ENCODE measurements at regions not wholly inside any gene's neighbourhood (a gene's known extent, or its start where the extent isn't known, plus 50 kb on each side); places are given as distances from the start of the nearest gene placed in this dataset.

GRCh38 chr12:93299262-93299846 is 78.4 kb upstream of the NUDT4 start:
- DNase-seq (ENCODE audit: low read depth), result no peak

- DNase-seq (ENCODE audit: low read depth), result no peak
Observed at GRCh38 chr12:93300611-93301021, 77.1 kb upstream of the NUDT4 start.

GRCh38 chr12:93302331-93303229 is 75.1 kb upstream of the NUDT4 start:
- no peak for DNase-seq (ENCODE audit: low read depth)

DNA sequence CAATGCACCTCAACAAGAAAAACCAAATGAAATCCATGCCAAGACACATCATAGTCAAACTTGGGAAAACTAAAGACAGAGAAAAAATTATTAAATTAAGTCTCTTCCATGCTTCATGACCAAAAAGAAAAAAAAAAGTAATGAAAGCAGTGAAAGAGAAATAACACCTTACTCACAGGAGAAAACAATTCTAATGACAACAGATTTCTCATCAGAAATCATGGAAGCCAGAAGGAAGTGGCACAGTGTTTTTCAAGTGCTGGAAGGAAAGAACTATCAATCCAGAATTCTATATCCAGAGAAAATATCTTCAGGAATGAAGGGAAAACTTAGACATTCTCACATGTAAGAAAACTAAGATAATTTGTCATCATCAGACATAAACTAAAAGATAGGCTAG is 71.1 kb upstream of the NUDT4 start:
- no peak for DNase-seq (ENCODE audit: low read depth)

GRCh38 chr12:93308281-93308680 is 69.4 kb upstream of the NUDT4 start:
- no peak for DNase-seq (ENCODE audit: low read depth)

DNA sequence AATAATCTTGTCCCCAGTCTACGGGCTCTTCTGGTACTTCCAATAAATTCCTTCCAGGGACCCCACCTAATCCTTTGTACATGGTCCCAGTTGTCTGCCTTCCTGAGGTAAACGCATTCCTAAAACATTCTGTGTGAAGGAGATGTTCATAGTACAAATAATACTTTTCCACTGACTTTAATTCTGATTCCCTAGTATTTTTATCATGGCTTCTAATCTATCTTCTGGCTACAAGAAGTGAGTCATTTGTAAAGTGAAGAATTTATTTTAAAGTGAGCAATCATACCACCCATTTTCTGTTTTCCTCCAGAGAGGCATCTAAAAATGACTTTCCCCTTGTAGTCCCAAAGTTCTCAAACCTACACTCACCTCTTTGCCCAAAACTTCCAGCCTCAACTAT is 65.9 kb upstream of the NUDT4 start:
- no peak for DNase-seq (ENCODE audit: low read depth)

DNA sequence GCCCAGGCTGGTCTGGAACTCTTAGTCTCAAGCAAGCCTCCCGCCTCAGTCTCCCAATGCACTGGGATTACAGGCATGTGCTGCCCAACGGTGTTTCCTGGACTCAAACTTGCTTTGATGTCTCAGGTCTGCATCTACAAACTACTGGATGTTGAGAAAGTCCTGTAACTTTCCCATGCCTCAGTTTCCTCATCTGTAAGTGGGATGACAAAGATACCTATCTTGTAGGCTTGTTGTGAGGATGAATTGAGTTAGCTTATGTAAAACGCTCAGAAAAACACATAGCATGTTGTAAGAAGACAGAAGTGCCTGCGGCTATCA is 63.6 kb upstream of the NUDT4 start:
- no peak for DNase-seq (ENCODE audit: low read depth)

DNA sequence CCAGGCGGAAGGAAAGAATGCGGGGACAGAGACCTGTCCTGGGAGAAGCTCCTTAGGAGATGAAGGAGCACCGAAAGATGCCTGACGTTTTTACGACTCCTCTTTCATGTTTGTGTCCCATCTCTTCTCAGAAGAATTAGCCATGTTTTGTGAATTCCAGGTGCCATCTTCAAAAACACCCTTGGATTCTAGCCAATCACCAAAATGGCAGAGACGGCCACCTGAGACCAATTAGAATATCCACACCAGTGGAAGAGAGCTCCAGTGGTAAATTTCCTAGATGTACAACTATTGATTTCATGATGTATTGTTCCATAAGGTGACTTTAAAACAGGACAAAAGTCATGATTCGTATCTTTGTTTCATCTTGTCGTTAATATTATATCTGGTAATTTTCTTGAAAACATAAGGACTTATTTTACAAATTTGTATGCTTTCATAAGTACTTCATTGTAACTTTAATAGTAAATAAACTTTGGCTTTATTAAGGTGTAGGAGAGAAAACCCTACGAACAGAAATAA is 62.3 kb upstream of the NUDT4 start:
- no peak for DNase-seq (ENCODE audit: low read depth)

DNA sequence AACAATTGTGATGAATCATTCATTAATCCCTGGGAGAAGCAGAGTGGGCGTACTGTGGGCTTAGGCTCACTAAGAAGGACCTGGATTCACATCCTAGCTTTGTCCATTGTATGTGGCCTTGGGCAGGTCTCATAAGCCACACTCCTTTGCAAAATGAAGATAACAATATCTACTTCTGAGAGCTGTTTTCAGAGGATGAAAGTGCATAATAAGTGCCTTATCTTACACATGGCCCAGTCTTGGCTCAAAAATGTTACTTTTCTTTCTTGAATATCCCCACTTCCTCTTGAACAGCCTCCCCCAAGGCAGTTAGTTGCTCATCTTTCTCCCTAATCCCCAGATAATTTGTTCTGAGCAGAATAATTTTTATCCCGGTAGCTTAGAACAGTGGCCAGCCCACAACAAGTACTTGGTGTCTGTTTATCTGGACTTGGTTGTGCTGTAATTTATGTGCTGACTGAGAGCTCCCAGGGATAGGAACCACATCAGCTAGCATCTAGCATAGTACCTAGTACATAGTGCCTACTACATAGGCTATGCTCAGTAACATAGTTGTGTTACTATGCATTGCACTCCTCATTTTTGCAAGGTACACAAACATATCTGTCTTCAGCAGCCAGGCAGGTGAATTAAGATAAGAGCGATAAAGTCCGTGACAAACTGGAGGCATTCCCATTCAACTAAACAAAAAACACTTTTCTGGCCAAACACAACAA is 61.7 kb upstream of the NUDT4 start:
- no peak for DNase-seq (ENCODE audit: low read depth)

- no peak for DNase-seq (ENCODE audit: low read depth)
Observed at GRCh38 chr12:93316623-93316971, 61.1 kb upstream of the NUDT4 start.

- DNase-seq (ENCODE audit: low read depth), result no peak
Observed at GRCh38 chr12:93317227-93317626, 60.5 kb upstream of the NUDT4 start.

GRCh38 chr12:93318720-93319522 is 58.8 kb upstream of the NUDT4 start:
- no peak for DNase-seq (ENCODE audit: low read depth)

GRCh38 chr12:93319523-93320050 is 58.1 kb upstream of the NUDT4 start:
- no peak for DNase-seq (ENCODE audit: low read depth)

GRCh38 chr12:93322784-93323183 is 54.9 kb upstream of the NUDT4 start:
- DNase-seq (ENCODE audit: low read depth), result no peak

DNA sequence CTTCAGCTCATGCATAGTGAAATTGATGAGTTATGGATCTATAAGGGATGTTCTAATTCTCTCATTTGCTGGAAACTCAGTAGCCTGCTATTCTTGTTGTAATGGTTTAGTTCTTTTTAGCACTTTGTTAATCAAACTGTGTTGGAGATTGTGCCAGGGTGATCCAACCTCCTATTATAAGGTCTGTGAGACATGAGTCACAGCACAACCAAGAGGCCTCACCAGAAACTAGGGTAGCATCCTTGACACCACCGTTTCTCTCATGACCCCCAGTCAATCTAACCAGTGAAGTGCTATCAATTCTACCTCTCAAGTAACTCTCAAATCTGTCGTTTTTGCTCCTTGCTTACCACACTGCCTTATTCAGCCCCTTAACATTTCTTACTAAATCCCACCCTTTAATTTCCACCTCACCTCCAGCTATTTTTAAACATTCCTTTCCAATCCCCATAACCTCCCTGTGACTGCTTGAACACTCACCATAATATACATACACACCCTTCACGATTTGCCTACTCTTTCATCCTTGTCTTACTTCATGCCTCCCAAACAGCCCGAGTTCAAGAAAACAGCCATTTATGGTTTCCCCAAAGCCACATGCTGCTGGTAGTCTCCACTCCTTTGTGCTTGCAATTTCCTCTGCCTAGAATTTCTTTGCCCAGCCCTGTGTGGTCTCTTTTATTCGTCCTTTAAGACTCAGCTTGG is 53.9 kb upstream of the NUDT4 start:
- no peak for DNase-seq (ENCODE audit: low read depth)

GRCh38 chr12:93325855-93326254 is 51.9 kb upstream of the NUDT4 start:
- DNase-seq (ENCODE audit: low read depth), result no peak

All from stimulated activated CD8-positive, alpha-beta memory T cell treated with anti-CD3 and anti-CD28 coated beads, Interleukin-12 subunit alpha, Interleukin-12 subunit beta, amount 100 ng/mL, for 1 hour (primary cell).